ENCODE measurements at regions not wholly inside any gene's neighbourhood (a gene's known extent, or its start where the extent isn't known, plus 50 kb on each side); places are given as distances from the start of the nearest gene placed in this dataset.
"Not testable (repeated sequence)": the region's sequence is repeated elsewhere in the genome, so short reads cannot be mapped to it uniquely, and the experiment has no call there.

GRCh38 chr2:155481141-155481540, 782.6 kb downstream of the KCNJ3 start:
- H3K27ac ChIP-seq: no peak overlapping the region
- ATAC-seq (ENCODE audit: low FRiP score in 2 of 2) (no peak), DNase-seq (no peak)
- TF ChIP-seq POLR2A (IDR thresholded peaks at IDR 0.05) (no peak), CTCF (IDR thresholded peaks at IDR 0.05) (no peak), POLR2AphosphoS5 (IDR thresholded peaks at IDR 0.05) (no peak), EP300 (IDR thresholded peaks at IDR 0.05) (no peak)
- no peaks in the 10 kb centered on the region for H3K27me3 ChIP-seq
- no peaks in the 10 kb centered on the region for H3K36me3 ChIP-seq
- no peaks in the 10 kb centered on the region for H3K9me3 ChIP-seq
- no peak overlapping the region for H3K4me3 ChIP-seq
- H3K4me1 ChIP-seq: no peaks in the 10 kb centered on the region

GRCh38 chr2:155472018-155472417, 773.5 kb downstream of the KCNJ3 start:
- DNase-seq: peak in 1 of 2 donors; percentile 46
- not testable (repeated sequence) for ATAC-seq (ENCODE audit: low FRiP score in 2 of 2); H3K36me3 ChIP-seq; H3K4me1 ChIP-seq; H3K9me3 ChIP-seq; H3K27ac ChIP-seq; H3K27me3 ChIP-seq; H3K4me3 ChIP-seq
- WGBS, 2 donors: 88 to 95% methylated on average over 14 of the region's 14 CpGs

- DNase-seq (no peak), ATAC-seq (ENCODE audit: low FRiP score in 2 of 2) (no peak)
- Histone ChIP-seq H3K4me1 (no peaks in the 10 kb centered on the region), H3K27me3 (no peaks in the 10 kb centered on the region), H3K27ac (no peak overlapping the region), H3K9me3 (no peaks in the 10 kb centered on the region), H3K36me3 (no peaks in the 10 kb centered on the region), H3K4me3 (no peak overlapping the region)
- TF ChIP-seq EP300 (IDR thresholded peaks at IDR 0.05) (no peak), POLR2AphosphoS5 (IDR thresholded peaks at IDR 0.05) (no peak), CTCF (IDR thresholded peaks at IDR 0.05) (no peak), POLR2A (IDR thresholded peaks at IDR 0.05) (no peak)
- WGBS, 2 donors: 79 to 89% methylated on average over 1 of the region's 1 CpG
These were observed 757.7 kb downstream of the KCNJ3 start for GRCh38 chr2:155456222-155456621.

GRCh38 chr2:155442755-155443372, 744.4 kb downstream of the KCNJ3 start:
- no peak for ATAC-seq (ENCODE audit: low FRiP score in 2 of 2)
- Histone ChIP-seq H3K9me3 (no peaks in the 10 kb centered on the region), H3K4me1 (no peaks in the 10 kb centered on the region), H3K27me3 (no peaks in the 10 kb centered on the region), H3K27ac (no peak overlapping the region), H3K4me3 (no peak overlapping the region), H3K36me3 (no peaks in the 10 kb centered on the region)
- TF ChIP-seq POLR2A (IDR thresholded peaks at IDR 0.05) (no peak), POLR2AphosphoS5 (IDR thresholded peaks at IDR 0.05) (no peak), EP300 (IDR thresholded peaks at IDR 0.05) (no peak), CTCF (IDR thresholded peaks at IDR 0.05) (no peak)
- WGBS, 2 donors: 81 to 83% methylated on average over 2 of the region's 2 CpGs
- DNase-seq: no peak

DNA sequence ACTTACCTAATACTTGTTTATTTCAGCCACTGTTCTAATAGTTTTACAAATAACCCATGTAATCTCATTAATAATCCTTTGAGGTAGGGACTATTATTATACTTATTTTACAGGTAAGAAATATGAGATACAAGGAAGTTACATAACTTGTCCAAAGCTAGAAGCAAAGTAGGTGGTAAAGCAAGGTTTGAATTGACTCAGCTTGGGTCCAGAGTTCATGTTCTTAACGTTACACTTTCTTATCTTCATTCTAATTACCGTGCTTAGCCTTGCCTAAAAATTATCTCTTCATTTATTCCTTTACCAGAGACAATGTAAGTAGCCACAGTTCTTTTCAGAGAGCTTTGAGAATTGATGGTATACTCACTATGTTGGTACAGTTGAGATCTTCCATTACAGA, 743.6 kb downstream of the KCNJ3 start:
- 68 to 70% methylated on average over 2 of the region's 2 CpGs for WGBS, 2 donors
- DNase-seq: no peak
- Histone ChIP-seq H3K4me3 (no peak overlapping the region), H3K9me3 (no peaks in the 10 kb centered on the region), H3K36me3 (no peaks in the 10 kb centered on the region), H3K27ac (no peak overlapping the region), H3K4me1 (no peaks in the 10 kb centered on the region), H3K27me3 (no peaks in the 10 kb centered on the region)
- TF ChIP-seq EP300 (IDR thresholded peaks at IDR 0.05): no peak
- no peak for TF ChIP-seq POLR2A (IDR thresholded peaks at IDR 0.05)
- no peak for TF ChIP-seq CTCF (IDR thresholded peaks at IDR 0.05)
- TF ChIP-seq POLR2AphosphoS5 (IDR thresholded peaks at IDR 0.05): no peak
- no peak for ATAC-seq (ENCODE audit: low FRiP score in 2 of 2)
